OCI-LY3 (cell line): ENCODE measurements at regions not wholly inside any gene's neighbourhood (a gene's known extent, or its start where the extent isn't known, plus 50 kb on each side); places are given as distances from the start of the nearest gene placed in this dataset.

ENCODE experiments used
- EZH2phosphoT487 ChIP-seq: fragments of 200-600 bp; shearing (Covaris generic); IDR thresholded peaks from 2 replicates; pipeline ENCODE4 v1.6.1; 2018; ENCODE audit warnings: antibody characterized with exemption, mixed run types, low read depth
- TF ChIP-seq, protein P1 (sequence below): fragments of 200-600, 300-600 bp; sonication (generic); IDR thresholded peaks from 2 replicates; pipeline ENCODE4 v1.5.1; 2014; ENCODE audit warnings: antibody characterized with exemption, low read length, low read depth

DNA sequence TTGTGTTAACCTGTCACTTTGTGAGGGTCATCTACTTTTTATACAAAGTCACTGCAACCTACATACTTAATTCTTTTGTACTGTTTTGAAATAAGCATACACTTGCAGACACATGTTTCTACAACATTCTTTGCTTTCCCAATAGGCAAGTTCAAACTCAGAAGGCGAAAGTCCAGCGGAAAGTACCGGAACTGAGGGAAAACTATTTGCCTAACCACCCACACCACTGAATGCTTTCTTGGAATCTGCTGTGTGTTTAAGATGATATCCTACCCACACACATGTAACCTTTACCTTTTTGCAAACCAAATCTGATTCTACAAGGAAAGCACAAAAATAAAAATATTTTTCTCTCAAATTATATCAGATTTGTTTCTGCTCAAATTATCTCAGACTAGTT lies 139.4 kb upstream of the AGR3 start:
- TF ChIP-seq, protein P1, sequence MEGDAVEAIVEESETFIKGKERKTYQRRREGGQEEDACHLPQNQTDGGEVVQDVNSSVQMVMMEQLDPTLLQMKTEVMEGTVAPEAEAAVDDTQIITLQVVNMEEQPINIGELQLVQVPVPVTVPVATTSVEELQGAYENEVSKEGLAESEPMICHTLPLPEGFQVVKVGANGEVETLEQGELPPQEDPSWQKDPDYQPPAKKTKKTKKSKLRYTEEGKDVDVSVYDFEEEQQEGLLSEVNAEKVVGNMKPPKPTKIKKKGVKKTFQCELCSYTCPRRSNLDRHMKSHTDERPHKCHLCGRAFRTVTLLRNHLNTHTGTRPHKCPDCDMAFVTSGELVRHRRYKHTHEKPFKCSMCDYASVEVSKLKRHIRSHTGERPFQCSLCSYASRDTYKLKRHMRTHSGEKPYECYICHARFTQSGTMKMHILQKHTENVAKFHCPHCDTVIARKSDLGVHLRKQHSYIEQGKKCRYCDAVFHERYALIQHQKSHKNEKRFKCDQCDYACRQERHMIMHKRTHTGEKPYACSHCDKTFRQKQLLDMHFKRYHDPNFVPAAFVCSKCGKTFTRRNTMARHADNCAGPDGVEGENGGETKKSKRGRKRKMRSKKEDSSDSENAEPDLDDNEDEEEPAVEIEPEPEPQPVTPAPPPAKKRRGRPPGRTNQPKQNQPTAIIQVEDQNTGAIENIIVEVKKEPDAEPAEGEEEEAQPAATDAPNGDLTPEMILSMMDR, result no peak
- no peak for TF ChIP-seq EZH2phosphoT487
